ENCODE measurements at regions not wholly inside any gene's neighbourhood (a gene's known extent, or its start where the extent isn't known, plus 50 kb on each side); places are given as distances from the start of the nearest gene placed in this dataset.
"Not testable (repeated sequence)": the region's sequence is repeated elsewhere in the genome, so short reads cannot be mapped to it uniquely, and the experiment has no call there.

GRCh38 chr14:56990991-56991627 lies 180.8 kb upstream of the OTX2 start:
- DNase-seq = not testable (repeated sequence)

GRCh38 chr14:56989359-56989758 lies 179.1 kb upstream of the OTX2 start:
- no peak for DNase-seq

GRCh38 chr14:56979936-56980335 lies 169.7 kb upstream of the OTX2 start:
- no peak for DNase-seq

GRCh38 chr14:56976211-56976610 lies 165.9 kb upstream of the OTX2 start:
- DNase-seq = no peak

GRCh38 chr14:56975521-56975920 lies 165.2 kb upstream of the OTX2 start:
- no peak for DNase-seq

GRCh38 chr14:56972948-56973347 lies 162.7 kb upstream of the OTX2 start:
- DNase-seq = no peak

GRCh38 chr14:56964895-56965294 lies 154.6 kb upstream of the OTX2 start:
- DNase-seq = no peak

- DNase-seq = no peak
These were observed 153.1 kb upstream of the OTX2 start for GRCh38 chr14:56963381-56963780.

- no peak for DNase-seq
These were observed 152.3 kb upstream of the OTX2 start for GRCh38 chr14:56962444-56963080.

- no peak for DNase-seq
These were observed 149.6 kb upstream of the OTX2 start for GRCh38 chr14:56959869-56960268.

- no peak for DNase-seq
These were observed 148.8 kb upstream of the OTX2 start for GRCh38 chr14:56959121-56959520.

- no peak for DNase-seq
These were observed 145.9 kb upstream of the OTX2 start for GRCh38 chr14:56956182-56956581.

GRCh38 chr14:56955745-56956144 lies 145.5 kb upstream of the OTX2 start:
- DNase-seq = no peak

- DNase-seq = no peak
These were observed 143.6 kb upstream of the OTX2 start for GRCh38 chr14:56953884-56954283.

GRCh38 chr14:56952766-56953473 lies 142.6 kb upstream of the OTX2 start:
- DNase-seq = no peak

GRCh38 chr14:56949828-56950227 lies 139.5 kb upstream of the OTX2 start:
- no peak for DNase-seq

- no peak for DNase-seq
These were observed 135.0 kb upstream of the OTX2 start for GRCh38 chr14:56945291-56945690.

- no peak for DNase-seq
These were observed 134.1 kb upstream of the OTX2 start for GRCh38 chr14:56944397-56944796.

- no peak for DNase-seq
These were observed 123.2 kb upstream of the OTX2 start for GRCh38 chr14:56933446-56933845.

GRCh38 chr14:56918849-56919574 lies 108.7 kb upstream of the OTX2 start:
- no peak for DNase-seq

GRCh38 chr14:56905282-56905681 lies 95.0 kb upstream of the OTX2 start:
- no peak for DNase-seq

GRCh38 chr14:56903304-56903969 lies 93.2 kb upstream of the OTX2 start:
- no peak for DNase-seq

GRCh38 chr14:56902385-56902784 lies 92.1 kb upstream of the OTX2 start:
- no peak for DNase-seq

Measured in hippocampal formation (tissue), 2 donors.